HCT116 (cell line): ENCODE measurements at regions not wholly inside any gene's neighbourhood (a gene's known extent, or its start where the extent isn't known, plus 50 kb on each side); places are given as distances from the start of the nearest gene placed in this dataset.

Source experiments
- ATAC-seq: fragments of 200-7000 bp; cut with Tn5 transposase; 2 replicates; pipeline ENCODE4 v1.9.1; 2020; ENCODE audit warnings: mild to moderate bottlenecking, moderate library complexity
- BruUV-seq: library from RNA; stranded (reverse); fragments of 400-500 nt; replicated peaks from 2 replicates; lab custom pipeline; 2021; lab: Mats Ljungman, UMichigan
- CTCF ChIA-PET: fragments of 300-600 bp; sonication (Branson Sonifier 250); formaldehyde crosslinking; loops from one replicate; lab custom pipeline; 2021; ENCODE audit warnings: antibody characterized with exemption; lab: Charles Lee
- POLR2A ChIA-PET: fragments of 300-600, 350-600 bp; sonication (Branson Sonifier 250); formaldehyde crosslinking; loops from one replicate; lab custom pipeline; 2021; ENCODE audit warnings: antibody characterized with exemption; lab: Charles Lee
- RAD21 ChIA-PET, 2 experiments: fragments of 300-600 bp; sonication (Branson Sonifier 250); formaldehyde crosslinking; loops; one replicate each; lab custom pipeline; 2023; ENCODE audit warnings: low total read pairs in 2 of 2; ENCODE audit not compliant: uncharacterized antibody in 2 of 2, unreplicated experiment in 2 of 2, low non-redundant PET in 1 of 2; lab: Charles Lee
- DNase-seq: peaks from one replicate; pipeline ENCODE4 v3.0.0-alpha.2; 2010; ENCODE audit warnings: low read depth, low spot score
- H2AFZ ChIP-seq: fragments of 200-600 bp; shearing (Covaris generic), sonication (generic); 2 replicates; pipeline ENCODE4 v1.6.1; 2017; ENCODE audit warnings: low read depth, mixed run types, mixed read lengths, antibody characterized with exemption, low read length; ENCODE audit not compliant: poor library complexity, severe bottlenecking
- H3K27ac ChIP-seq: 2 replicates; pipeline ENCODE4 v1.5.1; 2012; ENCODE audit warnings: low read depth, low read length
- H3K27me3 ChIP-seq: fragments of 200-600 bp; sonication (generic); 2 replicates; pipeline ENCODE4 v1.6.1; 2016; ENCODE audit warnings: mixed run types, low read length, mixed read lengths; ENCODE audit not compliant: insufficient read depth
- H3K36me3 ChIP-seq, 2 experiments: fragments of 200-500 bp in 1 of 2; fragments of 200-600 bp in 1 of 2; sonication (Bioruptor generic) in 1 of 2; sonication (generic) in 1 of 2; 2 replicates each; pipeline versions ENCODE4 v1.5.1 to v1.6.1; 2014 to 2016; ENCODE audit warnings: low read length in 2 of 2, inconsistent platforms in 1 of 2, mixed read lengths in 1 of 2, mixed run types in 1 of 2; ENCODE audit not compliant: insufficient read depth in 2 of 2, control insufficient read depth in 1 of 2
- H3K4me1 ChIP-seq, 2 experiments: fragments of 200-600 bp in 1 of 2; sonication (generic) in 1 of 2; 2 replicates each; pipeline versions ENCODE4 v1.5.1 to v1.6.1; 2012 to 2017; ENCODE audit warnings: low read length in 2 of 2, inconsistent platforms in 1 of 2, mild to moderate bottlenecking in 1 of 2, mixed read lengths in 1 of 2, mixed run types in 1 of 2, moderate library complexity in 1 of 2; ENCODE audit not compliant: insufficient read depth in 2 of 2, control insufficient read depth in 1 of 2
- H3K4me2 ChIP-seq: fragments of 200-600 bp; sonication (generic); 2 replicates; pipeline ENCODE4 v1.6.1; 2017; ENCODE audit warnings: mixed run types, low read length, mixed read lengths
- H3K4me3 ChIP-seq, 2 experiments: fragments of 200-600 bp in 1 of 2; sonication (generic) in 1 of 2; replicated peaks in 1 of 2; 2 replicates each; pipeline ENCODE4 v1.5.1; 2011 to 2016; ENCODE audit warnings: low read length in 2 of 2, control low read depth in 1 of 2, low read depth in 1 of 2, mild to moderate bottlenecking in 1 of 2, mixed read lengths in 1 of 2, mixed run types in 1 of 2
- H3K79me2 ChIP-seq: fragments of 200-600 bp; sonication (generic); 2 replicates; pipeline ENCODE4 v1.6.1; 2017; ENCODE audit warnings: mild to moderate bottlenecking, mixed run types, low read length, moderate library complexity, mixed read lengths; ENCODE audit not compliant: insufficient read depth
- H3K9ac ChIP-seq: fragments of 200-600 bp; sonication (generic); 2 replicates; pipeline ENCODE4 v1.6.1; 2016; ENCODE audit warnings: low read length, mixed read lengths
- H3K9me2 ChIP-seq: fragments of 200-600 bp; sonication (generic), shearing (Covaris generic); 2 replicates; pipeline ENCODE4 v1.6.1; 2017; ENCODE audit warnings: mixed run types, mild to moderate bottlenecking, moderate library complexity; ENCODE audit not compliant: insufficient read depth
- H3K9me3 ChIP-seq, 2 experiments: fragments of 200-500 bp in 1 of 2; fragments of 200-600 bp in 1 of 2; sonication (Bioruptor generic) in 1 of 2; sonication (generic) in 1 of 2; 2 replicates each; pipeline ENCODE4 v1.6.1; 2014 to 2017; ENCODE audit warnings: low read length in 2 of 2, mixed read lengths in 2 of 2, inconsistent platforms in 1 of 2, low read depth in 1 of 2, mild to moderate bottlenecking in 1 of 2, mixed run types in 1 of 2, moderate library complexity in 1 of 2; ENCODE audit not compliant: control insufficient read depth in 1 of 2, insufficient read depth in 1 of 2
- H4K20me1 ChIP-seq: fragments of 200-600 bp; sonication (generic), shearing (Covaris generic); 2 replicates; pipeline ENCODE4 v1.6.1; 2017; ENCODE audit warnings: mixed run types, mild to moderate bottlenecking, moderate library complexity; ENCODE audit not compliant: insufficient read depth
- ATF3 ChIP-seq: IDR thresholded peaks from 2 replicates; pipeline ENCODE4 v1.6.1; 2012
- CEBPB ChIP-seq: IDR thresholded peaks from 2 replicates; pipeline ENCODE4 v1.6.1; 2012; ENCODE audit warnings: low read depth
- CTCF ChIP-seq, 3 experiments: fragments of 200-600 bp in 1 of 3; sonication (generic) in 1 of 3; IDR thresholded peaks in 2 of 3; conservative IDR thresholded peaks in 1 of 3; 2 replicates each; pipeline ENCODE4 v1.5.1; 2012 to 2017; ENCODE audit warnings: low read depth in 2 of 3, low read length in 2 of 3, antibody characterized with exemption in 1 of 3, borderline replicate concordance in 1 of 3, control low read depth in 1 of 3, mild to moderate bottlenecking in 1 of 3, mixed read lengths in 1 of 3, mixed run types in 1 of 3, moderate library complexity in 1 of 3; ENCODE audit not compliant: insufficient read depth in 1 of 3
- EGR1 ChIP-seq: IDR thresholded peaks from 2 replicates; pipeline ENCODE4 v1.6.1; 2012; ENCODE audit warnings: low read depth
- ELF1 ChIP-seq: IDR thresholded peaks from 2 replicates; pipeline ENCODE4 v1.6.1; 2012; ENCODE audit warnings: low read depth, borderline replicate concordance
- FOSL1 ChIP-seq: IDR thresholded peaks from 2 replicates; pipeline ENCODE4 v1.6.1; 2012; ENCODE audit warnings: low read depth
- JUND ChIP-seq: IDR thresholded peaks from 2 replicates; pipeline ENCODE4 v1.6.1; 2012
- MAX ChIP-seq: IDR thresholded peaks from 2 replicates; pipeline ENCODE4 v1.6.1; 2012
- POLR2A ChIP-seq: IDR thresholded peaks from 2 replicates; pipeline ENCODE4 v1.7.0; 2011; ENCODE audit warnings: borderline replicate concordance; ENCODE audit not compliant: insufficient read depth, insufficient read length; ENCODE audit errors: extremely low read depth
- POLR2AphosphoS5 ChIP-seq: IDR thresholded peaks from 2 replicates; pipeline ENCODE4 v1.6.1; 2011; ENCODE audit warnings: mild to moderate bottlenecking, low read depth, low read length, moderate library complexity
- RAD21 ChIP-seq: IDR thresholded peaks from 2 replicates; pipeline ENCODE4 v1.6.1; 2012; ENCODE audit warnings: low read depth, mild to moderate bottlenecking
- SIN3A ChIP-seq: IDR thresholded peaks from 2 replicates; pipeline ENCODE4 v1.6.1; 2012; ENCODE audit warnings: low read depth
- SP1 ChIP-seq: IDR thresholded peaks from 2 replicates; pipeline ENCODE4 v1.6.1; 2012; ENCODE audit warnings: low read depth
- SRF ChIP-seq: IDR thresholded peaks from 2 replicates; pipeline ENCODE4 v1.6.1; 2012; ENCODE audit warnings: low read depth
- TCF7L2 ChIP-seq: IDR thresholded peaks from 2 replicates; pipeline ENCODE4 v1.7.0; 2011; ENCODE audit warnings: borderline replicate concordance, inconsistent platforms; ENCODE audit not compliant: insufficient read depth, insufficient read length; ENCODE audit errors: extremely low read depth
- YY1 ChIP-seq: IDR thresholded peaks from 2 replicates; pipeline ENCODE4 v1.6.1; 2011; ENCODE audit warnings: low read length, low read depth, moderate library complexity, mild to moderate bottlenecking; ENCODE audit not compliant: insufficient replicate concordance; ENCODE audit errors: extremely low read depth
- intact Hi-C: fragments of 100-400 bp; cut with micrococcal nuclease; formaldehyde crosslinking; loops from 2 replicates; pipeline ENCODE4 v1.10.0; 2022

GRCh38 chr5:87101321-87101720, 166.4 kb upstream of the RASA1 start:
- H2AFZ ChIP-seq = peak overlapping the region; percentile 34
- no peak overlapping the region for H3K27ac ChIP-seq
- no peak overlapping the region for H3K4me2 ChIP-seq
- no peaks in the 10 kb centered on the region for H3K27me3 ChIP-seq
- H3K79me2 ChIP-seq = no peaks in the 10 kb centered on the region
- H3K9ac ChIP-seq = no peak overlapping the region
- ATAC-seq = no peak
- no peaks in the 10 kb centered on the region for H3K9me3 ChIP-seq
- POLR2A ChIA-PET = no interaction called here
- no peaks in the 10 kb centered on the region for H3K36me3 ChIP-seq
- peaks cover 0 to 11% of the 10 kb centered on the region in 2 experiments; a peak in 1 of 4 replicates for H3K4me1 ChIP-seq
- intact Hi-C loops = no loop called here
- TF ChIP-seq JUND (no peak), RAD21 (no peak), FOSL1 (no peak), EGR1 (no peak), ATF3 (no peak), YY1 (no peak), MAX (no peak), POLR2A (no peak), CEBPB (no peak), SIN3A (no peak), SRF (no peak), POLR2AphosphoS5 (no peak), TCF7L2 (no peak), CTCF (IDR thresholded peaks at IDR 0.05 in 2 of 3, conservative IDR thresholded peaks at IDR 0.05 in 1 of 3; ENCODE audit: borderline replicate concordance in 1 of 3, insufficient read depth in 1 of 3, low read depth in 2 of 3, low read length in 2 of 3) (no peak), SP1 (no peak), ELF1 (no peak)
- TF ChIP-seq, all 23 proteins: peak for 0
- no TSS peak for BruUV-seq
- Histone ChIP-seq H3K9me2 (no peaks in the 10 kb centered on the region), H3K4me3 (no peak overlapping the region), H4K20me1 (no peaks in the 10 kb centered on the region)
- ChIA-PET CTCF (no interaction called here), RAD21 (no interaction called here)
- DNase-seq = no peak
